Spleen (tissue), 7 donors: ENCODE measurements at regions not wholly inside any gene's neighbourhood (a gene's known extent, or its start where the extent isn't known, plus 50 kb on each side); places are given as distances from the start of the nearest gene placed in this dataset.

Experiments
- CTCF ChIP-seq, 11 experiments: fragments of 200-600 bp in 7 of 11; fragments of 450-650 bp in 4 of 11; sonication (generic) in 4 of 11; IDR thresholded peaks in 8 of 11; conservative IDR thresholded peaks in 3 of 11; 1 replicate in 7 of 11; 2 replicates in 4 of 11; pipeline versions ENCODE4 v1.4.0 to v1.8.0; 2016 to 2021; ENCODE audit warnings: antibody characterized with exemption in 11 of 11, inconsistent platforms in 4 of 11, mild to moderate bottlenecking in 1 of 11
- POLR2A ChIP-seq, 3 donors: fragments of 450-650 bp; IDR thresholded peaks; one replicate each; pipeline ENCODE4 v1.5.1; 2017; ENCODE audit warnings: antibody characterized with exemption in 3 of 3, mild to moderate bottlenecking in 1 of 3
- donor health status: DM: no; HTN: no; CAD: no; lungs with moderate emphysema.
- donor health status: DM: no; HTN: no; CAD: no.
- donor health status: DM: no; HTN: no; CAD: no.

- no peak for TF ChIP-seq CTCF (IDR thresholded peaks at IDR 0.05 in 8 of 11, conservative IDR thresholded peaks at IDR 0.05 in 3 of 11)
- no peak for TF ChIP-seq POLR2A (IDR thresholded peaks at IDR 0.05)
These were observed 681.2 kb upstream of the NRP1 start for GRCh38 chr10:34015700-34016099.
